ENCODE measurements at regions not wholly inside any gene's neighbourhood (a gene's known extent, or its start where the extent isn't known, plus 50 kb on each side); places are given as distances from the start of the nearest gene placed in this dataset.

- Histone ChIP-seq H3K4me3 (ENCODE audit: low read length) (no peak overlapping the region), H3K27ac (ENCODE audit: low read depth, low read length) (no peak overlapping the region), H3K9me3 (ENCODE audit: control insufficient read depth in 2 of 3, low read length in 3 of 3) (no peaks in the 10 kb centered on the region), H3K36me3 (ENCODE audit: control insufficient read depth in 2 of 3, insufficient read depth in 3 of 3, low read length in 3 of 3) (no peaks in the 10 kb centered on the region), H3K27me3 (ENCODE audit: control insufficient read depth in 2 of 2, insufficient read depth in 2 of 2, low read length in 2 of 2) (no peaks in the 10 kb centered on the region), H3K4me1 (ENCODE audit: control insufficient read depth in 2 of 2, insufficient read depth in 2 of 2, low read length in 2 of 2) (no peaks in the 10 kb centered on the region)
- Mint-ChIP-seq H3K27me3 (peaks cover 0 to 11% (median 9%) of the 10 kb centered on the region in 5 donors), H3K4me3 (no peak overlapping the region), H3K9me3 (peaks cover 0 to 8% (median 0%) of the 10 kb centered on the region in 11 donors), H3K27ac (no peak overlapping the region), H3K36me3 (peaks cover 0 to 4% (median 0%) of the 10 kb centered on the region in 5 donors), H3K4me1 (no peaks in the 10 kb centered on the region)
- ChIA-PET CTCF (no interaction called here), POLR2A (interaction anchor here (0.6 kb wide), 1 partner anchor 1590 kb away, joined by 3 read pairs; no protein-coding TSS in a partner anchor)
- ATAC-seq: no peak
- intact Hi-C loops (cut with micrococcal nuclease): no loop called here
- DNase-seq: no peak
These were observed 135.5 kb downstream of the MIS18A start for GRCh38 chr21:32143241-32143939.

DNA sequence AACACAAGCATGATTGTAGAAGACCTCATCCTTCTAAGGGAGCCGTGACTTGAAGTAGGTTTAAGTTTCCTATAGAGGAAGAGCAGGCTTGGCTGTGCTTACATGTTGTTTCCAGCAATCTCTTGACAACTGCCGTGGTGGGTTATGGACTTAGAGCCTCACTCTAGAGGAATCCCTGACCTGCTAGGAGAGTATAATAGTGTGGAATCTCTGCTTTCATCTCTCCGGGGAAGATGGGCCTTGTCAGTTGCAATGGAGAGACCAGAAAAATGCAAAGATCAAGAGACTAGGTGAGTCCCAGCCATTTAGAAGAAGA is 137.6 kb downstream of the MIS18A start:
- Histone ChIP-seq H3K4me1 (ENCODE audit: control insufficient read depth in 2 of 2, insufficient read depth in 2 of 2, low read length in 2 of 2) (no peaks in the 10 kb centered on the region), H3K36me3 (ENCODE audit: control insufficient read depth in 2 of 3, insufficient read depth in 3 of 3, low read length in 3 of 3) (no peaks in the 10 kb centered on the region), H3K27me3 (ENCODE audit: control insufficient read depth in 2 of 2, insufficient read depth in 2 of 2, low read length in 2 of 2) (no peaks in the 10 kb centered on the region), H3K4me3 (ENCODE audit: low read length) (no peak overlapping the region), H3K27ac (ENCODE audit: low read depth, low read length) (no peak overlapping the region), H3K9me3 (ENCODE audit: control insufficient read depth in 2 of 3, low read length in 3 of 3) (peaks cover 0 to 6% (median 0%) of the 10 kb centered on the region in 3 experiments)
- Mint-ChIP-seq H3K27ac (no peak overlapping the region), H3K4me1 (no peaks in the 10 kb centered on the region), H3K9me3 (peaks cover 0 to 10% (median 2%) of the 10 kb centered on the region in 11 donors), H3K27me3 (peaks cover 0 to 12% (median 8%) of the 10 kb centered on the region in 5 donors), H3K36me3 (peaks cover 0 to 4% (median 0%) of the 10 kb centered on the region in 5 donors), H3K4me3 (no peak overlapping the region)
- POLR2A ChIA-PET: no interaction called here
- intact Hi-C loops (cut with micrococcal nuclease): no loop called here
- CTCF ChIA-PET: no interaction called here
- DNase-seq (no peak), ATAC-seq (no peak)

GRCh38 chr21:32140604-32141317 is 138.1 kb downstream of the MIS18A start:
- Histone ChIP-seq H3K4me1 (ENCODE audit: control insufficient read depth in 2 of 2, insufficient read depth in 2 of 2, low read length in 2 of 2) (no peaks in the 10 kb centered on the region), H3K27me3 (ENCODE audit: control insufficient read depth in 2 of 2, insufficient read depth in 2 of 2, low read length in 2 of 2) (no peaks in the 10 kb centered on the region), H3K36me3 (ENCODE audit: control insufficient read depth in 2 of 3, insufficient read depth in 3 of 3, low read length in 3 of 3) (no peaks in the 10 kb centered on the region), H3K9me3 (ENCODE audit: control insufficient read depth in 2 of 3, low read length in 3 of 3) (peaks cover 0 to 6% (median 0%) of the 10 kb centered on the region in 3 experiments), H3K4me3 (ENCODE audit: low read length) (no peak overlapping the region), H3K27ac (ENCODE audit: low read depth, low read length) (no peak overlapping the region)
- ChIA-PET POLR2A (no interaction called here), CTCF (no interaction called here)
- intact Hi-C loops (cut with micrococcal nuclease): no loop called here
- Mint-ChIP-seq H3K4me3 (no peak overlapping the region), H3K4me1 (no peaks in the 10 kb centered on the region), H3K36me3 (peaks cover 0 to 4% (median 0%) of the 10 kb centered on the region in 5 donors), H3K27me3 (peaks cover 0 to 18% (median 9%) of the 10 kb centered on the region in 5 donors), H3K27ac (no peak overlapping the region), H3K9me3 (peaks cover 0 to 13% (median 2%) of the 10 kb centered on the region in 11 donors)
- ATAC-seq: no peak
- no peak for DNase-seq

- Histone ChIP-seq H3K27me3 (ENCODE audit: control insufficient read depth in 2 of 2, insufficient read depth in 2 of 2, low read length in 2 of 2) (no peaks in the 10 kb centered on the region), H3K4me1 (ENCODE audit: control insufficient read depth in 2 of 2, insufficient read depth in 2 of 2, low read length in 2 of 2) (no peaks in the 10 kb centered on the region), H3K27ac (ENCODE audit: low read depth, low read length) (no peak overlapping the region), H3K4me3 (ENCODE audit: low read length) (no peak overlapping the region), H3K36me3 (ENCODE audit: control insufficient read depth in 2 of 3, insufficient read depth in 3 of 3, low read length in 3 of 3) (no peaks in the 10 kb centered on the region), H3K9me3 (ENCODE audit: control insufficient read depth in 2 of 3, low read length in 3 of 3) (peaks cover 0 to 6% (median 0%) of the 10 kb centered on the region in 3 experiments)
- Mint-ChIP-seq H3K4me3 (no peak overlapping the region), H3K9me3 (peaks cover 0 to 13% (median 2%) of the 10 kb centered on the region in 11 donors), H3K27me3 (peaks cover 0 to 20% (median 9%) of the 10 kb centered on the region in 5 donors), H3K27ac (no peak overlapping the region), H3K36me3 (peaks cover 0 to 4% (median 0%) of the 10 kb centered on the region in 5 donors), H3K4me1 (no peaks in the 10 kb centered on the region)
- ChIA-PET CTCF (no interaction called here), POLR2A (no interaction called here)
- ATAC-seq (no peak), DNase-seq (no peak)
- intact Hi-C loops (cut with micrococcal nuclease): no loop called here
These were observed 138.7 kb downstream of the MIS18A start for GRCh38 chr21:32140151-32140550.

- ChIA-PET CTCF (no interaction called here), POLR2A (no interaction called here)
- Mint-ChIP-seq H3K36me3 (peaks cover 0 to 4% (median 0%) of the 10 kb centered on the region in 5 donors), H3K4me1 (no peaks in the 10 kb centered on the region), H3K4me3 (no peak overlapping the region), H3K27me3 (peaks cover 0 to 15% (median 13%) of the 10 kb centered on the region in 5 donors), H3K27ac (no peak overlapping the region), H3K9me3 (peaks cover 0 to 17% (median 2%) of the 10 kb centered on the region in 11 donors)
- H3K36me3 ChIP-seq (ENCODE audit: control insufficient read depth in 2 of 3, insufficient read depth in 3 of 3, low read length in 3 of 3): no peaks in the 10 kb centered on the region
- peaks cover 0 to 6% (median 0%) of the 10 kb centered on the region in 3 experiments for H3K9me3 ChIP-seq (ENCODE audit: control insufficient read depth in 2 of 3, low read length in 3 of 3)
- no peak overlapping the region for H3K27ac ChIP-seq (ENCODE audit: low read depth, low read length)
- no peaks in the 10 kb centered on the region for H3K27me3 ChIP-seq (ENCODE audit: control insufficient read depth in 2 of 2, insufficient read depth in 2 of 2, low read length in 2 of 2)
- H3K4me1 ChIP-seq (ENCODE audit: control insufficient read depth in 2 of 2, insufficient read depth in 2 of 2, low read length in 2 of 2): no peaks in the 10 kb centered on the region
- intact Hi-C loops (cut with micrococcal nuclease): no loop called here
- no peak for DNase-seq
- ATAC-seq: no peak
- no peak overlapping the region for H3K4me3 ChIP-seq (ENCODE audit: low read length)
These were observed 140.2 kb downstream of the MIS18A start for GRCh38 chr21:32138658-32139057.

GRCh38 chr21:32137931-32138330 is 140.9 kb downstream of the MIS18A start:
- Histone ChIP-seq H3K27ac (ENCODE audit: low read depth, low read length) (no peak overlapping the region), H3K4me3 (ENCODE audit: low read length) (no peak overlapping the region), H3K36me3 (ENCODE audit: control insufficient read depth in 2 of 3, insufficient read depth in 3 of 3, low read length in 3 of 3) (no peaks in the 10 kb centered on the region), H3K27me3 (ENCODE audit: control insufficient read depth in 2 of 2, insufficient read depth in 2 of 2, low read length in 2 of 2) (no peaks in the 10 kb centered on the region), H3K9me3 (ENCODE audit: control insufficient read depth in 2 of 3, low read length in 3 of 3) (peaks cover 0 to 6% (median 0%) of the 10 kb centered on the region in 3 experiments), H3K4me1 (ENCODE audit: control insufficient read depth in 2 of 2, insufficient read depth in 2 of 2, low read length in 2 of 2) (no peaks in the 10 kb centered on the region)
- Mint-ChIP-seq H3K9me3 (peaks cover 0 to 19% (median 2%) of the 10 kb centered on the region in 11 donors), H3K36me3 (peaks cover 0 to 4% (median 0%) of the 10 kb centered on the region in 5 donors), H3K27ac (no peak overlapping the region), H3K4me3 (no peak overlapping the region), H3K27me3 (peaks cover 0 to 21% (median 14%) of the 10 kb centered on the region in 5 donors), H3K4me1 (no peaks in the 10 kb centered on the region)
- ChIA-PET POLR2A (no interaction called here), CTCF (no interaction called here)
- intact Hi-C loops (cut with micrococcal nuclease): no loop called here
- no peak for ATAC-seq
- no peak for DNase-seq
